ENCODE measurements at regions not wholly inside any gene's neighbourhood (a gene's known extent, or its start where the extent isn't known, plus 50 kb on each side); places are given as distances from the start of the nearest gene placed in this dataset.

DNA sequence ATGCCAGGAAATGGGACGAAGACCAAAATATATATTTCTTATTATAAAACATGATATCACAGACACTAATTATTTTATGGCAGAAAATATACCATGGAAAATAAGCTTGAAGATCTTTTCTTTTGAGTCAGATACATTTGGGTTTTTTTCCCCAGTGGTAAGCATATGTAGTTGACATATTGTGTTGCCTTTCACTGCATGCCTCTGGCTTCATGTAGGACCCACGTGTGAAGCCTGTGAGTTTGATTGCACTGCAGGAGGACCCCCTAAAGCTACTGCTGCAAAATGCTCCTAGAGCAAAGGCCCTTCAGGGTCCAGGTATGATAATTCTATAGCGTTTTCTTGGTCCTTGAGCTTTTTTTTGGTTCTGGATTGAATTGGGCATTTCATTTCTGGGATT lies 190.7 kb upstream of the KIRREL3 start:
- H3K27ac Mint-ChIP-seq (ENCODE audit: unreplicated experiment): peak overlapping the region; percentile 57
- TF ChIP-seq, protein P1, sequence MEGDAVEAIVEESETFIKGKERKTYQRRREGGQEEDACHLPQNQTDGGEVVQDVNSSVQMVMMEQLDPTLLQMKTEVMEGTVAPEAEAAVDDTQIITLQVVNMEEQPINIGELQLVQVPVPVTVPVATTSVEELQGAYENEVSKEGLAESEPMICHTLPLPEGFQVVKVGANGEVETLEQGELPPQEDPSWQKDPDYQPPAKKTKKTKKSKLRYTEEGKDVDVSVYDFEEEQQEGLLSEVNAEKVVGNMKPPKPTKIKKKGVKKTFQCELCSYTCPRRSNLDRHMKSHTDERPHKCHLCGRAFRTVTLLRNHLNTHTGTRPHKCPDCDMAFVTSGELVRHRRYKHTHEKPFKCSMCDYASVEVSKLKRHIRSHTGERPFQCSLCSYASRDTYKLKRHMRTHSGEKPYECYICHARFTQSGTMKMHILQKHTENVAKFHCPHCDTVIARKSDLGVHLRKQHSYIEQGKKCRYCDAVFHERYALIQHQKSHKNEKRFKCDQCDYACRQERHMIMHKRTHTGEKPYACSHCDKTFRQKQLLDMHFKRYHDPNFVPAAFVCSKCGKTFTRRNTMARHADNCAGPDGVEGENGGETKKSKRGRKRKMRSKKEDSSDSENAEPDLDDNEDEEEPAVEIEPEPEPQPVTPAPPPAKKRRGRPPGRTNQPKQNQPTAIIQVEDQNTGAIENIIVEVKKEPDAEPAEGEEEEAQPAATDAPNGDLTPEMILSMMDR (IDR thresholded peaks at IDR 0.05; ENCODE audit: partially characterized antibody, unreplicated experiment): no peak
- DNase-seq: no peak
- peaks cover 2% of the 10 kb centered on the region for H3K9me3 Mint-ChIP-seq (ENCODE audit: unreplicated experiment)
- no peak overlapping the region for H3K4me3 Mint-ChIP-seq (ENCODE audit: unreplicated experiment)
- no peaks in the 10 kb centered on the region for H3K36me3 Mint-ChIP-seq (ENCODE audit: unreplicated experiment)
- H3K4me1 Mint-ChIP-seq (ENCODE audit: low read depth, unreplicated experiment): peaks cover 38% of the 10 kb centered on the region
- peaks cover 8% of the 10 kb centered on the region for H3K27me3 Mint-ChIP-seq (ENCODE audit: unreplicated experiment)

DNA sequence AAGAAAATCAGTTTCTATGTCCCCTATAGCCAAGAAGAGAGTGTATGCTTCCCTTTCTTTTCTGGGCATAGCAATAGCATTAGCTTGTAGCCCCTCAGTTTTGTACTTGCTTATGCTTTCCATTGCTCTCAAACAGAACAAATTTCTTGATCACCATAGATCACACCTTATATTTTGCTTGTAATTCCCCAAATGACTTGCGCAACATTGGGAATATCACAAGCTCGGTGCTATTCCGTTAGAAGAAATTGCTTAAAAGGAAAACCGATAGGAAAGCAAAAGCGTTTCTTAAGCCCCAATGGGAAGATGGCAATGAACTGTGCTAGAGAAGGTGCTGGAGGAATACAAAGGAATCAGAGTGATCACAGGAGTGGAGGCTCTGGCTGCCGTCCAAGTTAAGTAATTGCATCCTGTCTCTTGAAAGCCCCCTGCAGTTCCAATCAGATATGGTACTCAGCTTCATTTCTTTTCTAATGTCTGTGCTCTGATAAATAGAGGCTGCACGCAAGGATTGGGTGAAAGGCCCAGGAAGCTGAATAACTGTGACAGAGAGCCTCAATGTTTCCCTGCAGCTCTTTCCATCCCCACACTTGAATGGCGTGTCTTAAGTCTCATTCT lies 182.1 kb upstream of the KIRREL3 start:
- Mint-ChIP-seq H3K4me3 (ENCODE audit: unreplicated experiment) (peak overlapping the region; percentile 63), H3K36me3 (ENCODE audit: unreplicated experiment) (no peaks in the 10 kb centered on the region), H3K27ac (ENCODE audit: unreplicated experiment) (peak overlapping the region; percentile 88), H3K4me1 (ENCODE audit: low read depth, unreplicated experiment) (peaks cover 33% of the 10 kb centered on the region), H3K27me3 (ENCODE audit: unreplicated experiment) (peaks cover 5% of the 10 kb centered on the region), H3K9me3 (ENCODE audit: unreplicated experiment) (peaks cover 6% of the 10 kb centered on the region)
- peak; percentile 21 for DNase-seq
- TF ChIP-seq, protein P1 (IDR thresholded peaks at IDR 0.05; ENCODE audit: partially characterized antibody, unreplicated experiment): peak; percentile 2

GRCh38 chr11:127157225-127157624 lies 156.7 kb upstream of the KIRREL3 start:
- TF ChIP-seq, protein P1 (IDR thresholded peaks at IDR 0.05; ENCODE audit: partially characterized antibody, unreplicated experiment): no peak
- peaks cover 2% of the 10 kb centered on the region for H3K27me3 Mint-ChIP-seq (ENCODE audit: unreplicated experiment)
- no peaks in the 10 kb centered on the region for H3K9me3 Mint-ChIP-seq (ENCODE audit: unreplicated experiment)

GRCh38 chr11:127149410-127149809 lies 148.8 kb upstream of the KIRREL3 start:
- Mint-ChIP-seq H3K27me3 (ENCODE audit: unreplicated experiment) (no peaks in the 10 kb centered on the region), H3K36me3 (ENCODE audit: unreplicated experiment) (no peaks in the 10 kb centered on the region), H3K9me3 (ENCODE audit: unreplicated experiment) (peaks cover 1% of the 10 kb centered on the region), H3K4me3 (ENCODE audit: unreplicated experiment) (no peak overlapping the region), H3K27ac (ENCODE audit: unreplicated experiment) (no peak overlapping the region), H3K4me1 (ENCODE audit: low read depth, unreplicated experiment) (peaks cover 17% of the 10 kb centered on the region)
- TF ChIP-seq, protein P1 (IDR thresholded peaks at IDR 0.05; ENCODE audit: partially characterized antibody, unreplicated experiment): no peak
- DNase-seq: no peak

More at GRCh38 chr11:127157225-127157624, 156.7 kb upstream of the KIRREL3 start:
- Mint-ChIP-seq H3K36me3 (ENCODE audit: unreplicated experiment) (no peaks in the 10 kb centered on the region), H3K27ac (ENCODE audit: unreplicated experiment) (no peak overlapping the region), H3K4me1 (ENCODE audit: low read depth, unreplicated experiment) (peaks cover 1% of the 10 kb centered on the region), H3K4me3 (ENCODE audit: unreplicated experiment) (no peak overlapping the region)
- DNase-seq: no peak

- Mint-ChIP-seq H3K27me3 (ENCODE audit: unreplicated experiment) (no peaks in the 10 kb centered on the region), H3K36me3 (ENCODE audit: unreplicated experiment) (no peaks in the 10 kb centered on the region), H3K4me3 (ENCODE audit: unreplicated experiment) (no peak overlapping the region), H3K27ac (ENCODE audit: unreplicated experiment) (no peak overlapping the region), H3K4me1 (ENCODE audit: low read depth, unreplicated experiment) (peaks cover 22% of the 10 kb centered on the region), H3K9me3 (ENCODE audit: unreplicated experiment) (peaks cover 1% of the 10 kb centered on the region)
- TF ChIP-seq, protein P1 (IDR thresholded peaks at IDR 0.05; ENCODE audit: partially characterized antibody, unreplicated experiment): no peak
- no peak for DNase-seq
Observed at GRCh38 chr11:127143251-127143650, 142.7 kb upstream of the KIRREL3 start.
